Gastrocnemius medialis (tissue), 4 donors: ENCODE measurements at regions not wholly inside any gene's neighbourhood (a gene's known extent, or its start where the extent isn't known, plus 50 kb on each side); places are given as distances from the start of the nearest gene placed in this dataset.

Source experiments
- ATAC-seq, 2 donors: fragments of 150-250 bp; one replicate each; pipeline ENCODE4 v1.9.1; 2016
- DNase-seq, 2 donors: peaks; one replicate each; pipeline ENCODE4 v3.0.0-alpha.2; 2019
- H3K27ac ChIP-seq, 4 donors: fragments of 200-600 bp; sonication (generic); 1 replicate in 1 of 4; 2 replicates in 3 of 4; pipeline ENCODE4 v1.5.1; 2016 to 2018; ENCODE audit warnings: mild to moderate bottlenecking in 2 of 4, moderate library complexity in 1 of 4
- H3K27me3 ChIP-seq, 3 donors: fragments of 200-600 bp; sonication (generic) in 2 of 3; 1 replicate in 1 of 3; 2 replicates in 2 of 3; pipeline versions ENCODE4 v1.5.1 to v1.6.0; 2016 to 2019; ENCODE audit warnings: mild to moderate bottlenecking in 1 of 3, moderate library complexity in 1 of 3
- H3K36me3 ChIP-seq, 2 donors: fragments of 200-600 bp; sonication (generic) in 1 of 2; one replicate each; pipeline ENCODE4 v1.5.1; 2017 to 2018
- H3K4me1 ChIP-seq, 2 donors: fragments of 200-600 bp; sonication (generic) in 1 of 2; one replicate each; pipeline ENCODE4 v1.5.1; 2016 to 2017; ENCODE audit warnings: mild to moderate bottlenecking in 2 of 2
- H3K4me3 ChIP-seq, 4 donors: fragments of 200-600 bp; sonication (generic) in 3 of 4; 1 replicate in 1 of 4; 2 replicates in 3 of 4; pipeline ENCODE4 v1.5.1; 2016 to 2019; ENCODE audit warnings: mild to moderate bottlenecking in 2 of 4
- H3K9me3 ChIP-seq, 3 donors: fragments of 200-600 bp; sonication (generic) in 2 of 3; 1 replicate in 1 of 3; 2 replicates in 2 of 3; pipeline ENCODE4 v1.5.1; 2016 to 2019
- CTCF ChIP-seq, 5 experiments: fragments of 450-650 bp in 3 of 5; fragments of 200-600 bp in 2 of 5; sonication (generic) in 2 of 5; IDR thresholded peaks in 4 of 5; conservative IDR thresholded peaks in 1 of 5; 1 replicate in 4 of 5; 2 replicates in 1 of 5; pipeline ENCODE4 v1.5.1; 2016 to 2019; ENCODE audit warnings: antibody characterized with exemption in 5 of 5, mild to moderate bottlenecking in 3 of 5, moderate library complexity in 3 of 5
- POLR2A ChIP-seq, 2 donors: fragments of 450-650 bp; IDR thresholded peaks; one replicate each; pipeline ENCODE4 v1.6.1; 2017; ENCODE audit warnings: antibody characterized with exemption in 2 of 2, mild to moderate bottlenecking in 2 of 2, moderate library complexity in 2 of 2
- in situ Hi-C, 4 donors: fragments of 200-750 bp; cut with MboI; loops; one replicate each; pipeline versions ENCODE4 v1.15.0 to v1.8.0; 2017; ENCODE audit warnings: low sequenced_read_pairs in 4 of 4
- intact Hi-C: fragments of 100-400 bp; cut with DNase I; formaldehyde crosslinking; loops from one replicate; pipeline ENCODE4 v1.15.1; 2023; ENCODE audit warnings: low total_unique reads

- no peaks in the 10 kb centered on the region for H3K27me3 ChIP-seq
- in situ Hi-C loops (no loop called here), intact Hi-C loops (no loop called here)
- DNase-seq (no peak), ATAC-seq (no peak)
- no peak overlapping the region for H3K27ac ChIP-seq
- TF ChIP-seq POLR2A (IDR thresholded peaks at IDR 0.05) = no peak
- no peak for TF ChIP-seq CTCF (IDR thresholded peaks at IDR 0.05 in 4 of 5, conservative IDR thresholded peaks at IDR 0.05 in 1 of 5)
- H3K4me1 ChIP-seq = peaks cover 14 to 23% of the 10 kb centered on the region in 2 donors
- no peaks in the 10 kb centered on the region for H3K36me3 ChIP-seq
- H3K4me3 ChIP-seq = no peak overlapping the region
- no peaks in the 10 kb centered on the region for H3K9me3 ChIP-seq
Measured at GRCh38 chr21:28113718-28114117, 879.0 kb downstream of the LTN1 start.

GRCh38 chr21:28112511-28112910, 880.2 kb downstream of the LTN1 start:
- Histone ChIP-seq H3K4me3 (no peak overlapping the region), H3K9me3 (no peaks in the 10 kb centered on the region), H3K36me3 (no peaks in the 10 kb centered on the region), H3K27ac (no peak overlapping the region), H3K4me1 (peaks cover 14 to 22% of the 10 kb centered on the region in 2 donors), H3K27me3 (no peaks in the 10 kb centered on the region)
- TF ChIP-seq POLR2A (IDR thresholded peaks at IDR 0.05) (no peak), CTCF (IDR thresholded peaks at IDR 0.05 in 4 of 5, conservative IDR thresholded peaks at IDR 0.05 in 1 of 5) (no peak)
- in situ Hi-C loops = no loop called here
- ATAC-seq (no peak), DNase-seq (no peak)
- intact Hi-C loops = no loop called here

GRCh38 chr21:28111151-28111619, 881.5 kb downstream of the LTN1 start:
- in situ Hi-C loops (no loop called here), intact Hi-C loops (no loop called here)
- Histone ChIP-seq H3K27me3 (no peaks in the 10 kb centered on the region), H3K27ac (peak overlapping the region; percentile 35 to 77 (median 62)), H3K9me3 (no peaks in the 10 kb centered on the region), H3K4me3 (peak overlapping the region; percentile 26 to 41 (median 32)), H3K4me1 (peaks cover 14 to 22% of the 10 kb centered on the region in 2 donors), H3K36me3 (no peaks in the 10 kb centered on the region)
- ATAC-seq (peak; percentile 89 to 90), DNase-seq (peak; percentile 39 to 62)
- TF ChIP-seq POLR2A (IDR thresholded peaks at IDR 0.05) (no peak), CTCF (IDR thresholded peaks at IDR 0.05 in 4 of 5, conservative IDR thresholded peaks at IDR 0.05 in 1 of 5) (no peak)

- H3K9me3 ChIP-seq = no peaks in the 10 kb centered on the region
- H3K4me3 ChIP-seq = peak overlapping the region in 2 of 4 donors; percentile 26 to 29
- intact Hi-C loops = no loop called here
- in situ Hi-C loops = no loop called here
- DNase-seq (no peak), ATAC-seq (no peak)
- no peaks in the 10 kb centered on the region for H3K36me3 ChIP-seq
- H3K27me3 ChIP-seq = no peaks in the 10 kb centered on the region
- TF ChIP-seq CTCF (IDR thresholded peaks at IDR 0.05 in 4 of 5, conservative IDR thresholded peaks at IDR 0.05 in 1 of 5) (no peak), POLR2A (IDR thresholded peaks at IDR 0.05) (no peak)
- H3K27ac ChIP-seq = peak overlapping the region in 3 of 4 donors; percentile 60 to 77 (median 65)
- H3K4me1 ChIP-seq = peaks cover 14 to 22% of the 10 kb centered on the region in 2 donors
Measured at GRCh38 chr21:28110716-28111115, 882.0 kb downstream of the LTN1 start.

- DNase-seq = no peak
- peak overlapping the region in 1 of 4 donors; percentile 60 for H3K27ac ChIP-seq
- intact Hi-C loops = no loop called here
Measured at GRCh38 chr21:28110074-28110473, 882.6 kb downstream of the LTN1 start.

More at GRCh38 chr21:28110074-28110473, 882.6 kb downstream of the LTN1 start:
- TF ChIP-seq POLR2A (IDR thresholded peaks at IDR 0.05) = no peak
- no peak for TF ChIP-seq CTCF (IDR thresholded peaks at IDR 0.05 in 4 of 5, conservative IDR thresholded peaks at IDR 0.05 in 1 of 5)
- Histone ChIP-seq H3K27me3 (no peaks in the 10 kb centered on the region), H3K36me3 (no peaks in the 10 kb centered on the region), H3K9me3 (no peaks in the 10 kb centered on the region), H3K4me3 (no peak overlapping the region), H3K4me1 (peaks cover 14 to 22% of the 10 kb centered on the region in 2 donors)
- in situ Hi-C loops = no loop called here
- ATAC-seq = no peak
